ENCODE measurements at regions not wholly inside any gene's neighbourhood (a gene's known extent, or its start where the extent isn't known, plus 50 kb on each side); places are given as distances from the start of the nearest gene placed in this dataset.

DNA sequence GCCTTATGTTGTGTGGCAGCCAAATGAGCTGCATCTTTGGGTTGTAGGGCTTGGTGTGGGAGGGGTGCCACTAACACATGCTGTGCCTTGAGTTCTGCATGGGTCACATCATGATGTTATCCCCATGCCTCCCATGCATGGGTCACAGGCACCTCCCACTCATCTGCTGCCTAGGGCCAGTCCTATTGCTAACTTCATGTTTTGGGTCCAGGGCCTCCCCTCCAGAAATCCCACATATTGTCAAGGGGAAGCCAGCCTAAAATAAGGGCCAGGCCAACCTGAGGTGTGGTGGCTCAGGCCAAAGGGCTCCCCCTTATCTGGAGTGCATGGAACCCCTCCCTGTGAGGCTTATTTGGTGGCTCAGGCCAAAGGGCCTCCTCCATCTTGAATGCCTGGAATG, 299.0 kb downstream of the RPS24 start:
- no peak overlapping the region for H3K4me3 ChIP-seq (ENCODE audit: low read depth, low read length)
- TF ChIP-seq, protein P1, sequence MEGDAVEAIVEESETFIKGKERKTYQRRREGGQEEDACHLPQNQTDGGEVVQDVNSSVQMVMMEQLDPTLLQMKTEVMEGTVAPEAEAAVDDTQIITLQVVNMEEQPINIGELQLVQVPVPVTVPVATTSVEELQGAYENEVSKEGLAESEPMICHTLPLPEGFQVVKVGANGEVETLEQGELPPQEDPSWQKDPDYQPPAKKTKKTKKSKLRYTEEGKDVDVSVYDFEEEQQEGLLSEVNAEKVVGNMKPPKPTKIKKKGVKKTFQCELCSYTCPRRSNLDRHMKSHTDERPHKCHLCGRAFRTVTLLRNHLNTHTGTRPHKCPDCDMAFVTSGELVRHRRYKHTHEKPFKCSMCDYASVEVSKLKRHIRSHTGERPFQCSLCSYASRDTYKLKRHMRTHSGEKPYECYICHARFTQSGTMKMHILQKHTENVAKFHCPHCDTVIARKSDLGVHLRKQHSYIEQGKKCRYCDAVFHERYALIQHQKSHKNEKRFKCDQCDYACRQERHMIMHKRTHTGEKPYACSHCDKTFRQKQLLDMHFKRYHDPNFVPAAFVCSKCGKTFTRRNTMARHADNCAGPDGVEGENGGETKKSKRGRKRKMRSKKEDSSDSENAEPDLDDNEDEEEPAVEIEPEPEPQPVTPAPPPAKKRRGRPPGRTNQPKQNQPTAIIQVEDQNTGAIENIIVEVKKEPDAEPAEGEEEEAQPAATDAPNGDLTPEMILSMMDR (IDR thresholded peaks at IDR 0.05; ENCODE audit: low read depth, low read length) = no peak

- TF ChIP-seq, protein P1 (IDR thresholded peaks at IDR 0.05; ENCODE audit: low read depth, low read length) = no peak
- no peak overlapping the region for H3K4me3 ChIP-seq (ENCODE audit: low read depth, low read length)
Measured at GRCh38 chr10:78333362-78334143, 299.9 kb downstream of the RPS24 start.

GRCh38 chr10:78335371-78335690, 301.7 kb downstream of the RPS24 start:
- TF ChIP-seq, protein P1 (IDR thresholded peaks at IDR 0.05; ENCODE audit: low read depth, low read length) = no peak
- no peak overlapping the region for H3K4me3 ChIP-seq (ENCODE audit: low read depth, low read length)

GRCh38 chr10:78335691-78336401, 302.2 kb downstream of the RPS24 start:
- no peak overlapping the region for H3K4me3 ChIP-seq (ENCODE audit: low read depth, low read length)
- TF ChIP-seq, protein P1 (IDR thresholded peaks at IDR 0.05; ENCODE audit: low read depth, low read length) = no peak

- H3K4me3 ChIP-seq (ENCODE audit: low read depth, low read length) = no peak overlapping the region
- TF ChIP-seq, protein P1 (IDR thresholded peaks at IDR 0.05; ENCODE audit: low read depth, low read length) = no peak
Measured at GRCh38 chr10:78336402-78336791, 302.7 kb downstream of the RPS24 start.

GRCh38 chr10:78337016-78337415, 303.4 kb downstream of the RPS24 start:
- no peak overlapping the region for H3K4me3 ChIP-seq (ENCODE audit: low read depth, low read length)
- TF ChIP-seq, protein P1 (IDR thresholded peaks at IDR 0.05; ENCODE audit: low read depth, low read length) = no peak
